ENCODE measurements at regions not wholly inside any gene's neighbourhood (a gene's known extent, or its start where the extent isn't known, plus 50 kb on each side); places are given as distances from the start of the nearest gene placed in this dataset.

- no peak for DNase-seq
These were observed 167.4 kb downstream of the PTPN20 start for GRCh38 chr10:47078393-47079203.

DNA sequence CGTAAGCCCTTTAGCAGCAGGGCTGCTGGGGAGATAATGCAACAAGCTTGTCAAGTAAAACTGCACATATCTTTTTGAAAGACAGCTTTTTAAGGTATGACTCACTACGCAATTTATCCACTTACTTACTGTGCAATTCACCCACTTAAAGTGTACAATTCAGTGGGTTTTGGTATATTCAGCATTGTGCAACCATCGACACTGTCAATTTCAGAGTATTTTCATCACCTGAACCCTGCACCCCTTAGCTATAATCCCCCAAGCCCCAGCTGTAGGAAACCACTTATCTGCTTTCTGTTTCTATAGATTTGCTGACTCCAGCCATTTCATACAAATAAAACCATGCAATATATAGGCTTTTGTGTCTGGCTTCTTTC, 168.0 kb downstream of the PTPN20 start:
- DNase-seq, result no peak

GRCh38 chr10:47081264-47081663, 170.0 kb downstream of the PTPN20 start:
- DNase-seq, result no peak

GRCh38 chr10:47082055-47082784, 171.0 kb downstream of the PTPN20 start:
- DNase-seq, result no peak

DNA sequence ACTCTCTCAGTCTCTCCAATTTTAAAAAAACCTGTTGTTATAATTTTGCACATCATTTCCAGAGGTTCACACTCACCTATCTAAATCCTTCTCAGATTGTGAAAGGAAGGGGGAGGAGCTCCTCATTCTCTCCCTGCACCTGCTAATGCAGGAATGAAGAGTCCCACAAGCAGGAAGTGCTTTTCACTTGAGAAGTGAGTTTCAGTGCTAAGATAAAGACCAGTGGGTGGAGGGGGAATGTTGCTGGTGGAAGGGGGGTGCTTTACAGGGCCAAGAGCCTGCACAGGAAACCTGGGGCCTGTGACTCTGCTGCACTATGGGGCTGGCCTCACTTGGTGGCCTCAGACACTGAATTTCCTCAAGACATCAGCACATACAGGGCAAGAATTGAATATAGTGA, 176.4 kb downstream of the PTPN20 start:
- no peak for DNase-seq

- no peak for DNase-seq
These were observed 177.6 kb downstream of the PTPN20 start for GRCh38 chr10:47088656-47089354.

- no peak for DNase-seq
These were observed 178.8 kb downstream of the PTPN20 start for GRCh38 chr10:47090042-47090441.

DNA sequence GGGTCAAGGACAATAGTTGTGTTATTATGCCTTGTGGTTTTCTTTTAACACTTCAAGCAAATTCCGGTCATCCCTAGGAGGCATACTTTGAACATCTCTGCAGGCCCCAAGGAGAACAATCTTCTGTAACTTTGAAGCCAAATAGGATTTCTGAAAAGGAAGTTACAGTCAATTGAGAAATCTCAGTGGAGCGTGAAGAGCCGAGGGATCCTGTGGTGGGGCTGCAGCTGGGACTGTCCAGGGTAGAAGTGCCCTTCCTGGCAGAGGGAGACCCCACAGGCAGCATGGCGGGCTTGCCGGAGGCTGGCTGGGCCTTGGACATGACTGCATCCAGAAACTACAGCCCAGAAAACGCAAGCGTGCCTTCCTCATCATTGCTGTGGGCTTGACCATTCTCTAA, 179.7 kb downstream of the PTPN20 start:
- DNase-seq, result no peak

DNA sequence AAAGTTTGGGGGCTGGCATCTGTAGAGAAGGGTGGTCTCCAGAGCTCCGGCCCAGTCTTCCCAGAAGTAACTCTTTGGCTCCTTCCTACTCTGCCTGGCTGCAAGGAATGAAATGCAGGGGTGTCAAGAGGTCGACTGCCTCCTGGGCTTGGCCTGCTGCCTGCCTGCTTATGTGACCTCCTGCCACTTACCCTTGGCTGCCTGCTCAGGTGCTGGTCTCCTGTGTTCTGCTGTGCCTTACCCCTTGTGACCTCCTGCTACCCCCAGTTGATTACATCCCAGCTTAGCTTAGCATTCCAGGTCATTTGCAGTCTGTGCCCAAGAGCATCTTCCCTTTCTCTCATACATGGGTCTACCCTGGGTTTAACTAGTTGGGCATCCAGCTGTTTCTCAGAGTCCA, 180.2 kb downstream of the PTPN20 start:
- DNase-seq, result no peak

- DNase-seq, result no peak
These were observed 181.1 kb downstream of the PTPN20 start for GRCh38 chr10:47092376-47092775.

DNA sequence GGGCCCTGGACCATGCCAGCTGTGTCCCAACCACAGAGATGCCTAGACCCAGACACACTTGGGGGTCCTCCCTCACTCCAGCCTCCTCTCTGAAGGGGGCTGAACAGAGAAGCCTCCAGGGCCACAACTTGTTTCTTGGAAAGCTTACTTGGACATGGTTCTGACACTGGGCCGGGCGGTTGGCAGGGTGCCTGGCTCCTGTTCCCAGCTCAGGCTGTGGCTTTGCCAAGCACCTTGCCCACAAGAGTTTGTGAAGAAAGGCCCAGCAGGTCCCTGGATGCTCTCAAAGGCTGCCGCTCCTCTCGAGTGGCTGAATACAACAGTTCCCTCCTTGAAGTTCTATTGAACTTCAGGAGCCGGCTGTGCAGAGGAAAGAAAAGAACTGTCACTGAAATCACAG, 181.6 kb downstream of the PTPN20 start:
- no peak for DNase-seq

DNA sequence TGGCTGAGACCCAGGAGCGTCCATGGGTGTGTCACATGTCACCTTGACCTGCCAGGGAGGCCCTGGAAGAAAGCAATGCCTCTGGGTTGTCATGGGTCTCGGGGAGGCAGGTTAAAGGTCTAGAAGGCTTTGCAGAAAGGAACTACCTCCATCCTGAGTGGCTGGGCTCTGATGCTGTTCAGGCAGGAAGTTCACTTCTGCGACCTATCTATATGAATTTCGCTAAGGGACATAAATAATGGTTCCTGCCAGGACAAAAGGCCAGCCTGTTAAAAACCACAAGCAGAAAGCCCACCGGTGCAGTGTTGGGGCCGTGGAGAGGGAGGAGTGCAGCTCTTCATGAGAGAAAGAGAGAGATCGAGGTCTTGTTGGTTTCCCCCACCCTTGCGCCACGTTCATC, 182.9 kb downstream of the PTPN20 start:
- no peak for DNase-seq

GRCh38 chr10:47094636-47095035, 183.4 kb downstream of the PTPN20 start:
- no peak for DNase-seq

DNA sequence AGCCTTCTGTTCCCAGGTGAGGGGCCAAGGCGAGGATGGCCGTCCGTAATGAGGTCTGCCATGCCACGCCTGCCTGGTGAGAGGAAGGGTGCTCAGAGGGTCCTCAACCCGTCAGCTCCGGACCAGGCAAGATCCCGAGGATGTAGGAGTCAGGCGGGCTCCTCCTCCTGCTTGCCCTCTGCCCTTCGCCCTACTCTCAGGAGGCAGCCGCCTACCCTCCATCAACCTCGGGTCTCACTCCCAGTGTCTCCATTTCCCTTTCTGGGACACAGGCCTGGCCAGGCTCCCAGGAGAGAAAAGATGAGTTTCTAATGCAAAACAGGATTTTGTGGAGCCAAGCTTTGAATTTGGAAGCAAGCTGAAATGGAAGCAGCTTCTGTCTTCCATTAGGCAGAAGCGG, 184.0 kb downstream of the PTPN20 start:
- DNase-seq, result no peak

DNA sequence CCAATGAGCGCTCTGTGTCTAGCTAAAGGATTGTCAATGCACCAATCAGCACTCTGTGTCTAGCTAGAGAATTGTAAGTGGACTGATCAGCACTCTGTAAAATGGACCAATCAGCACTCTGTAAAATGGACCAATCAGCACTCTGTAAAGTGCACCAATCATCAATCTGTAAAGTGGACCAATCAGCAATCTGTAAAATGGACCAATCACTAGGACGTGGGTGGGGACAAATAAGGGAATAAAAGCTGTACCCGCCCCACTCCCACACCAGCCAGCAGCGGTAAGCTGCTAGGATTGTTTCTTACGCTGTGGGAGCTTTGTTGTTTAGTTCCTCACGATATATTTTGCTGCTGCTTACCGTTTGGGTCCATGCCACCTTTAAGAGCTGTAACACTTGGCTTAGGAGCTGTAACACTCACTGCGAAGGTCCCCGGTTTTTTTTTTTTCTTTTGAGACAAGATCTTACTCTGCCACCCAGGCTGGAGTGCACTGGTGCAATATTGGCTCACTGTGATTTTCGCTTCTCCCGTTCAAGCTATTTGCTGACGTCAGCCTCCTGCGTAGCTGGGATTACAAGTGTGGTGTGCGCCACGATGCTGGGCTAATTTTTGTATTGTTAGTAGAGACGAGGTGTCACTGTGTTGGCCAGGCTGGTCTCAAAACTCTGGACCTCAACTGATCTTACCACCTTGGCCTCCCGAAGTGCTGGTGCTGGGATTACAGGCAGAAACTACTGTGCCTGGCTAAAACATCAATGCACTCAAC, 184.8 kb downstream of the PTPN20 start:
- no peak for DNase-seq

GRCh38 chr10:47098238-47098637, 187.0 kb downstream of the PTPN20 start:
- no peak for DNase-seq

- no peak for DNase-seq
These were observed 187.7 kb downstream of the PTPN20 start for GRCh38 chr10:47098964-47099363.

- DNase-seq, result no peak
These were observed 188.2 kb downstream of the PTPN20 start for GRCh38 chr10:47099474-47099873.

- no peak for DNase-seq
These were observed 190.0 kb downstream of the PTPN20 start for GRCh38 chr10:47101196-47101595.

- DNase-seq, result no peak
These were observed 190.6 kb downstream of the PTPN20 start for GRCh38 chr10:47101807-47102206.

DNA sequence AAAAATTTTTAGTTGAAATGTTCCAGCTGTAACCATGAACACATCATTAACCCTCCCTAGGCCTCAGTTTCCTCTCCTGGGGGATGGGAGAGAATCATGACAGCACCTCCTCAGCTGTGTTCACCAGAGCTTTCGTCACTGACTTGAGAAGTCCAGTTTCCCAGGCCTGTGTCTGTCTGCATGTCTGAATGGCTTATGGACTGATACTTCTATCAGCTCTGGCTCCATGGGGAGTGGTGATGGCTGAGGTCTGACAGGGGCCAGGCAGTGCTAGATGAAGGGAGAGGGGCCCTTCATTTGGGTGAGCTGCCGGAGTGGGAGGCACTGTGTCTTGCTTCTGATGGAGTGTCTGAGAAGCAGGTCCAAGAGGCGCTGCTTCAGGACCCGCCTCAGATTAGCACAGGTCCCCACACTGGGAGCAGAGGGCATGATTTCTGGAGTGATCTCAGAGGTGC, 192.9 kb downstream of the PTPN20 start:
- no peak for DNase-seq

DNA sequence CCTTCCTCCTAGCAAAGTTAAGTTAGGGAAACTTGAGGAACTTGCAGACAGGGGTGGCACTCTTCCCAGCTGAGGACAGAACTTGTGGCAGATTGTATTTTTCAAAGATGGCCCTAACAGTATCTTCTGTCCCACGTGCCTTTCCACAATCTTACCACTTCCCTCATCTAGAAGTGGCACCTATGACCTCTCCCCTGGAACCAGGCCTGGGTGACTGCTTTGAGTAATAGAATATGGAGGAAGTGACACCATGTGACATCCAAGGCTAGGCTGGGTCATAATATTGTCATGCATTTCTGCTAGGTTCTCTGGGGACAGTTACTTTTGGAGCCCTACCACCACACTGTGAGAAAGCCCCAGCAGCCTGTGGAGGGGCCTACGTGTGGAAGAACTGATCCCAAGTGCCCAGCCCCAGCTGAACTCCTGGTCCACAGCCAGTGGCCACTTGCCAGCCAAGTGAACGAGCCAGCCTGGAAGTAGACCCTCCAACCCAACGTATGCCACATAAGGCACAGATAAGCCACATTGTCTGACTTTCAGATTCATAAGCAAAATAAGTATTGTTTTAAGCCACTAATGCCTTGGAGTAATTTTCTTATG, 193.7 kb downstream of the PTPN20 start:
- no peak for DNase-seq

All from hindlimb muscle (tissue), 1 donor.